ENCODE measurements at regions not wholly inside any gene's neighbourhood (a gene's known extent, or its start where the extent isn't known, plus 50 kb on each side); places are given as distances from the start of the nearest gene placed in this dataset.

DNA sequence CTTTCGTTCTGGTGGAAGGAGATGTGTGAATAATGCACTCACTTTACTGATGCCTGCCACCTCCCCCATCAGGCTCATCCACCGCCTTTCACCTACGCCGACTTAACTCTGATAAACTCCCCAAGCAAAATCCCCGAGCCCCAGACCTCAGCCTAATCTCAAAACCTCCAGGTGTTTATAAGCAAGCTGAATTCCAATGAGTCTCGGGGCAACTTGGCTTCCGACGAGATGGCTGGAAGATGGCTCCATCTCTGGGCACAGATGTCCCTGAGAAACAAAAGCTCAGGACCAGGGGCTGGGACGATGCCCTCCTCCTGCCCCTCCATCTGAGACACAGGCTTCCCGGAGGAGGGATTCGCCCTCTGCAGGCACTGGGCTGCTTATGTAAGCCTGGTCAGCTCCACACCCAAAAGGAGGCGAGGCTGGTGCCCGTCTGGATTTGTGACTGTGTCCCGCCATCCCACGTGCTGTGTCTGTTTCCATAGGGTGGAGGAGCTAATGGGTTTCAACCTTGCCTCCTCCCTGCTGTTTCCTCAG lies 386.4 kb upstream of the TNRC6C start:
- DNase-seq (ENCODE audit: low spot score), result peak; percentile 71

DNA sequence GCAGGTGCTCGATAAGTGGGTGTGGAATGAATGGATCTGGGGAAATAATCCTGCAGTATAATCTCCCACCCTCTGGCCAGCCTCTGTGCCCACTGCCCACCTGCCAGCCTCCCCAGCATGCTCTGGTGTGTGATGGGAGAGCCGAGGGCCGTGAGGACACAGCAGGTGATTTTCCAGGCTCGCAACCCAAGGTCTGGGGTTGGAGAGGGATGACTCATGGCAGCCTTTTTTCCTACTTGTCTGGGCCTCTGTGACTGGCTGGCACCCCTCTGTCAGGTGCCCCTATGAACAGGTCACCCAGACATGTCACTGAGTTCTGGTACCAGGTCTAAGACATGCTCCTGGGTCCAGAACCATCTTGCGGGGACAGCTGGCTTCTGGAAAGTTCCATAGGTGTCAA lies 385.7 kb upstream of the TNRC6C start:
- DNase-seq (ENCODE audit: low spot score), result no peak

DNA sequence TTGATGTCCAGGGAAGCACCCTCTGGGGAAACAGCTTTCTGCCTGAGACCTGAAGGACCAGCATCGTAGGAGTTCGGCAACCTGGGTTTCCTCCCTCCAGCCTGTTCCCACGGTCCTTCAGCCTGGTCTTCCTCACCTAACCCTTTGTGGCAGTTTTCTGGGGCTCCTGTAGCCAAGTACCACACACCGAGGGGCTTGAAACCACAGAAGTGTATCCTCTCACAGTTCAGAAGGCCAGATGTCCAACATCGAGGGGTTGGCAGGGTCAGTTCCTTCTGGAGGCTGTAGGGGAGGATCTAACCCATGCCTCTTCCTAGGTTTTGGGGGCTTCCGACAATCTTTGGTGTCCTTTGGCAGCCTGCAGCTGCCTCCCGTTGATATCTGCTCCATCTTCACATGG lies 381.0 kb upstream of the TNRC6C start:
- no peak for DNase-seq (ENCODE audit: low spot score)

DNA sequence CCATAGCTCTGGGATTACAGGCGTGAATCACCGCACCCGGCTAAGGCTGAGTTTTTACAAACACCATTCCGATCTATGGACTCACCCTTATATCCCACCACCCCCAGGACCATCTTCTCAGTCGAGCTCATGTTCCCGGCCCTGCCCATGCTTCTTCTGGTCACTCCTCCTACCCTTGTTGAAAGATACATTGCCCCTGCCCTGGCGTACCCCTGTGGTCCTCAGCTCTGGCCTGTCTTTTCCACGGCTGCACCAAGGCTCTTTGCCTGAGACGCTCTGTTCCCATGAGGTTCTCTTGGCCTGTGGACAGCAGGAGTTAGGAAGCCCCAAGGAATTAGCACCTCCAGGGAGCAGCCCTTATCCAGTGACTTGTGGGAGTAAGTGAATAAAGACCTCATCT lies 379.4 kb upstream of the TNRC6C start:
- no peak for DNase-seq (ENCODE audit: low spot score)

GRCh38 chr17:77579682-77580081 lies 378.8 kb upstream of the TNRC6C start:
- DNase-seq (ENCODE audit: low spot score), result no peak

DNA sequence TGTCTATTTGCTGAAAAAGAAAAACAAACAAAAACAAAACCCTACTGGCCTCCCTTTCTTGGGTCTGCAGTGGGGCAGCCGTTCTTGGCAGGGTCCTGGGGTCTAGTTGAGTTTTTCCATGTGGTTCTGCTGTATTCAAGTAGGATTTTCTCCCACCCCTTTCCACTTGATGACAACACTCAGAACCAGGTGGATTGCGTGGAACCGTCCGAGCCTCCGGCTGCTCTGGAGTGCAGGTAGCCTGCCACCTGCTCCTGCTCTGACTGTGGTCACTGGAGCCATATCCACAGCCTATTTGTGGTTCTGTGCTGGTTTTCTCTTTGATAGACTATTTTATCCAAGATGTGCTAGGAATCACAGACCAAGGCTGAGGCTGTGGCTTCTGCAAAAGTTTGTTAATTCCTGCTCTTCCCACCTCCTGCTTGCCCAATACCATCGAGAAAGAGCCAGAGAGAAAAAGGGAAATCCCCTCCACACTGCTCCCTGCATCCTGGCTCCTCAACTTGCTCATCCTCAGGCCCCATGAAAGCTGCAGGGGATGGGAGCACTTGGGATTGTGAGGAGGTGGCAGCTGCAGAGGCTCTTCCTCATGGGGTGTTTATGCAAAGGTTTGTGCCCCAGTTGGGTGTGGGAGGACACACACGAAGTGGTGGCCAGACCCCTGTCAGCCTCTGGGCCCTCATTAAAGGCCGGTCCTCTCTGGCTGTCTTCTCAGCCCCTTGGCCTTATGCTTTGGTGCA lies 377.8 kb upstream of the TNRC6C start:
- no peak for DNase-seq (ENCODE audit: low spot score)

- no peak for DNase-seq (ENCODE audit: low spot score)
These were observed 377.0 kb upstream of the TNRC6C start for GRCh38 chr17:77581480-77581879.

GRCh38 chr17:77585142-77585860 lies 373.2 kb upstream of the TNRC6C start:
- no peak for DNase-seq (ENCODE audit: low spot score)

- no peak for DNase-seq (ENCODE audit: low spot score)
These were observed 367.4 kb upstream of the TNRC6C start for GRCh38 chr17:77590951-77591735.

GRCh38 chr17:77592106-77592865 lies 366.2 kb upstream of the TNRC6C start:
- no peak for DNase-seq (ENCODE audit: low spot score)

DNA sequence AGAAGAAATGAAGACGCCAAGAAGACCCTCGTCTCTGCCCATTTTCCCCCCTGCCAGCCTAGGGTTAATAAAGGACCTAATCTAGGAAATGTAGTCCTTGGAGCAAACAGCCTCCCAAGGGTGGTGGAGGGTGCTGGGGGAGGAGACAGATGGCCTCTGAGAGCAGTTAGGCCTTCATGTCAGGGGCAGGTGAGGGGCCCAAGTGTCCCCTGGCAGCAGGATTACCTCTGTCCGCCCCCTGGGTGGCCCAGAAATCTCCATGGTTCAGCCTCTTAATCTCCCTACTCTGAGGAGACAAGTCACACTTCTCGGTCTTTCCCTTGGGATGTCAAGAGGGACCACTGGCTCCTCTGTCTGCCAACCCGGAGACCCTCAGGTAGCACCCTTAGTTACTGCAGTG lies 365.4 kb upstream of the TNRC6C start:
- DNase-seq (ENCODE audit: low spot score), result peak; percentile 70

DNA sequence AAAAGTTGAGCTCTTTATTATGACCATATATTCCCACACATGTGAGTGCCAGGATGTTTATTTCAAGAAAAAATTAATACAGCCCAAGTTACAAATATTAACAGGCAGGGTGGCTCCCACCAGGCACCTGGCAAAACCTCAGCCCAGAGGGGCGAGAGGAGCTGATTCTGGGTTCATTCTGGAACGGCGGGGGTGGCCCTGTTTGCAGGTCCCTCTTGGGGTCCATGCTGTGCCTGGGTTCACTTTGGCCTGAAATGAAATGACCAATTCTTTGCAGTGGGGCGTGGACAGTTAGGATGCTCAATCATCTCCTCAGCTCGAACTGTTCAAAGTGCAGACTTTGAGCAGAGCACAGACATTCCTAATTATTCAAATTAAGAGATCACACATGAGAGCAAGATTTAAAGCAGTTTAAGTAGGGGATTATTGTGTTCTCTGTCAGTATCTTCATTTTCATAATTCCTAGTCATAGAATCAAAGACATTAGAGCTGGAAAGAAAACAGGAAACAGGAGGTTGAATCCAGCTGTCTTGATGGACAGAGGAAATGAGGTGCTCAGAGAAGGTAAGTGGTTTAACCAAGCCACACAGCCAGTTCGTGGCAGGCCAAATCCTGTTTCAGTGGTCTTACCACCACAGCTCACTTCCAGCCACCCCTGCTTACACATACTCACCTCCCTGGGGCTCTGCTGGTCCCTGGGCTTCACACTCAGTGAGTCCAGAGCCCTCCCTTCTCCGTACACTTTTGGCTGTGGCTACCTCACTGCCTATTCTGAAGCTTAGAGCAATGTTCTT lies 363.9 kb upstream of the TNRC6C start:
- no peak for DNase-seq (ENCODE audit: low spot score)

GRCh38 chr17:77596491-77597417 lies 361.7 kb upstream of the TNRC6C start:
- no peak for DNase-seq (ENCODE audit: low spot score)

GRCh38 chr17:77597418-77598240 lies 360.9 kb upstream of the TNRC6C start:
- DNase-seq (ENCODE audit: low spot score), result no peak

GRCh38 chr17:77598241-77598620 lies 360.3 kb upstream of the TNRC6C start:
- peak; percentile 39 for DNase-seq (ENCODE audit: low spot score)

DNA sequence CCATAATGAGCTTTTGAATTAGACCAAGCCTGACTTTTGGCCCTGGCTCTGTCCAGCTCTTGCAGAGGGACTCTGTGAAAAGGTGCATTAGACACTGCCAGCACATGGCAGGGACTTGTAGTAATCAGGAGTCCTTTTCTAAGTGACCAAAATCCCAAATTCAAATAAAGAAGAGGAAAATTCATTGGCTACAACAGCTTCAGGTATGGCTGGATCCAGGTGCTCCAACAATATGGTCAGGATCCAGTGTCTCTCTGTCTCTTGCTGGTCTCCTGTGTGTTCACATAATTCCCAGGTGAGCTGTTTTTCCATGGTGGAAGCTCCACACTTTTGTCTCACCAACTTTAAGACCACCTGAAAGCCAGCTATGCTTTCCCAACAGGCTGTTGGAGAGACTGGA lies 358.8 kb upstream of the TNRC6C start:
- DNase-seq (ENCODE audit: low spot score), result no peak

DNA sequence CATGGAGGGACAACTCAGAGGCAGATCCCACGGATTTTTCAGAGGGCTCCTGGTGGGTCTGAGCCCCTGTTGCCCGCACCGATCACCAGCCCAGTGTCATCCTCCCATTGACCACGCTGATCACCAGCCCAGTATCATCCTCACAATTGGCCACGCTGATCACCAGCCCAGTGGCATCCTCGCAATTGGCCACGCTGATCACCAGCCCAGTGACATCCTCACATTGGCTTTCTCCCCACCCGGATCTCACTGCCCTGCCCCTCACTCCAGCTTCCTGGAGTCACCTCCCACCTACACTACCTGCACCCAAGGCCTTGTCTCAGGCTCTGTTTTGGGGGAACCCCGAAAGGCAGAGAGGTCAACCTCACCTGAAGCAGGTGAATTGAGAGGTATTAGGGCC lies 358.2 kb upstream of the TNRC6C start:
- DNase-seq (ENCODE audit: low spot score), result peak; percentile 29

- peak; percentile 82 for DNase-seq (ENCODE audit: low spot score)
These were observed 357.2 kb upstream of the TNRC6C start for GRCh38 chr17:77601054-77601979.
